ENCODE measurements at regions not wholly inside any gene's neighbourhood (a gene's known extent, or its start where the extent isn't known, plus 50 kb on each side); places are given as distances from the start of the nearest gene placed in this dataset.

DNA sequence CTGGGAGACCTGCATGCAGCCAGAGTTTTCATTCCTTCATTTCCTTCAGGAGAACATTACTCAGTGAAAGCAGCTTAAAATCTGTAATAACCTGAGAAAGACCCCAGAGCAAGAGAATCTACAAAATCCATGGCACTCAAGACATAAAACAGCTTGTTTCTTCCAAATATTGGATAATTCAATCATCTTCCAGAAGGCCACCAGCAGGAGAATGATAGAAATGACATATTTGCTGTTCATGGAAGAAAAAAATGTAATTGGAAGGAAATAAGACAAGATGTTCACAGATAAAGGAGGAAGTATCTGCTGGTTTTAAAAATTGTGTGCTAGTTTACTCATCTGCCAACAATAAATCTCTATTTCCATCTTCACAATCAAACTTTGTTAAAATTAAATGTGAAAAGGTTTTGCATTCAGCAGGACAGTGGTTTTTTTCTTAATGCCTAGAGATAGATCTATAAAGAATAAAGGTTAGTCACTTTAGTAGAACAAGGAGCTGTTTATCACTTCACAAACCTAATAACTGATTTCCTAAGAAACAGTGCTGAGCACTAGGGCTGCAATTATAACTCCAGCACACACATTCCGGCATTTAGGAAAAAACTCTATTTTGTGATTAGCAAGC, 530.8 kb downstream of the NSUN3 start:
- DNase-seq (ENCODE audit: low spot score): no peak
- 97% methylated on average over 1 of the region's 1 CpG for WGBS (ENCODE audit: low lambda C conversion rate, missing lambda C conversion rate)
- no peak overlapping the region for H3K4me3 ChIP-seq
- no peaks in the 10 kb centered on the region for H3K79me2 ChIP-seq
- H3K9me2 ChIP-seq (replicated peaks; ENCODE audit: insufficient read depth): no peaks in the 10 kb centered on the region
- H3K9me3 ChIP-seq (ENCODE audit: low read depth): no peaks in the 10 kb centered on the region
- H4K20me1 ChIP-seq (ENCODE audit: insufficient read depth, poor library complexity, severe bottlenecking): no peaks in the 10 kb centered on the region
- H3K4me1 ChIP-seq (ENCODE audit: insufficient read depth): no peaks in the 10 kb centered on the region
- H3K27me3 ChIP-seq: no peaks in the 10 kb centered on the region
- H3K36me3 ChIP-seq (replicated peaks; ENCODE audit: insufficient read depth, low read depth): no peaks in the 10 kb centered on the region
- H3K27ac ChIP-seq: no peak overlapping the region
- no peak overlapping the region for H3K4me2 ChIP-seq
- no peak overlapping the region for H2AFZ ChIP-seq
- TF ChIP-seq EZH2 (IDR thresholded peaks at IDR 0.05; ENCODE audit: borderline replicate concordance) (no peak), EZH2phosphoT487 (IDR thresholded peaks at IDR 0.05; ENCODE audit: low read depth, severe bottlenecking, unreplicated experiment) (no peak)
- TF ChIP-seq, protein P1, sequence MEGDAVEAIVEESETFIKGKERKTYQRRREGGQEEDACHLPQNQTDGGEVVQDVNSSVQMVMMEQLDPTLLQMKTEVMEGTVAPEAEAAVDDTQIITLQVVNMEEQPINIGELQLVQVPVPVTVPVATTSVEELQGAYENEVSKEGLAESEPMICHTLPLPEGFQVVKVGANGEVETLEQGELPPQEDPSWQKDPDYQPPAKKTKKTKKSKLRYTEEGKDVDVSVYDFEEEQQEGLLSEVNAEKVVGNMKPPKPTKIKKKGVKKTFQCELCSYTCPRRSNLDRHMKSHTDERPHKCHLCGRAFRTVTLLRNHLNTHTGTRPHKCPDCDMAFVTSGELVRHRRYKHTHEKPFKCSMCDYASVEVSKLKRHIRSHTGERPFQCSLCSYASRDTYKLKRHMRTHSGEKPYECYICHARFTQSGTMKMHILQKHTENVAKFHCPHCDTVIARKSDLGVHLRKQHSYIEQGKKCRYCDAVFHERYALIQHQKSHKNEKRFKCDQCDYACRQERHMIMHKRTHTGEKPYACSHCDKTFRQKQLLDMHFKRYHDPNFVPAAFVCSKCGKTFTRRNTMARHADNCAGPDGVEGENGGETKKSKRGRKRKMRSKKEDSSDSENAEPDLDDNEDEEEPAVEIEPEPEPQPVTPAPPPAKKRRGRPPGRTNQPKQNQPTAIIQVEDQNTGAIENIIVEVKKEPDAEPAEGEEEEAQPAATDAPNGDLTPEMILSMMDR (IDR thresholded peaks at IDR 0.05; ENCODE audit: poor library complexity): no peak

DNA sequence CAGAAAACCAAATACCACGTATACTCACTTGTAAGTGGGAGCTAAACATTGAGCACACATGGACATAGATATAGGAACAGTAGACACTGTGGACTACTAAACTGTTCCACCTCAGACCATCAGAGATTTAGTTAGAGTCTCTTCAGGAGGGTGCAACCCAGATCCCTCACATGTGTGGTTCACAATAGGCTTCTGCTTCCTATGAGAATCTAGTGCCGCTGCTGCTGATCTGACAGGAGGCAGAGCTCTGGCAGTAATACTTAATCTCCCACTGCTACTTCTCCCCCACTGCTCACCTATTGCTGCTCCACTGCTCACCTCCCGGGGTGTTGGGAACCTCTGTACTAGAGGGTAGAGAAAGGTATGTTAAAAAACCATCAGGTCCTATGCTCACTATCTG, 533.3 kb downstream of the NSUN3 start:
- Histone ChIP-seq H3K27ac (no peak overlapping the region), H3K9me2 (replicated peaks; ENCODE audit: insufficient read depth) (no peaks in the 10 kb centered on the region), H3K79me2 (no peaks in the 10 kb centered on the region), H4K20me1 (ENCODE audit: insufficient read depth, poor library complexity, severe bottlenecking) (no peaks in the 10 kb centered on the region), H3K4me3 (no peak overlapping the region), H3K9me3 (ENCODE audit: low read depth) (no peaks in the 10 kb centered on the region), H3K4me2 (no peak overlapping the region), H3K4me1 (ENCODE audit: insufficient read depth) (no peaks in the 10 kb centered on the region), H3K27me3 (no peaks in the 10 kb centered on the region), H2AFZ (no peak overlapping the region), H3K36me3 (replicated peaks; ENCODE audit: insufficient read depth, low read depth) (no peaks in the 10 kb centered on the region)
- TF ChIP-seq, protein P1 (IDR thresholded peaks at IDR 0.05; ENCODE audit: poor library complexity): no peak
- TF ChIP-seq EZH2 (IDR thresholded peaks at IDR 0.05; ENCODE audit: borderline replicate concordance) (no peak), EZH2phosphoT487 (IDR thresholded peaks at IDR 0.05; ENCODE audit: low read depth, severe bottlenecking, unreplicated experiment) (no peak)
- no peak for DNase-seq (ENCODE audit: low spot score)
- WGBS (ENCODE audit: low lambda C conversion rate, missing lambda C conversion rate): 80% methylated on average over 3 of the region's 3 CpGs

- Histone ChIP-seq H3K27me3 (no peaks in the 10 kb centered on the region), H3K27ac (no peak overlapping the region), H3K36me3 (replicated peaks; ENCODE audit: insufficient read depth, low read depth) (no peaks in the 10 kb centered on the region), H3K4me1 (ENCODE audit: insufficient read depth) (no peaks in the 10 kb centered on the region), H3K79me2 (no peaks in the 10 kb centered on the region), H3K9me3 (ENCODE audit: low read depth) (no peaks in the 10 kb centered on the region), H3K4me2 (no peak overlapping the region), H4K20me1 (ENCODE audit: insufficient read depth, poor library complexity, severe bottlenecking) (no peaks in the 10 kb centered on the region), H3K4me3 (no peak overlapping the region), H3K9me2 (replicated peaks; ENCODE audit: insufficient read depth) (no peaks in the 10 kb centered on the region), H2AFZ (no peak overlapping the region)
- no peak for TF ChIP-seq EZH2 (IDR thresholded peaks at IDR 0.05; ENCODE audit: borderline replicate concordance)
- TF ChIP-seq, protein P1 (IDR thresholded peaks at IDR 0.05; ENCODE audit: poor library complexity): no peak
- TF ChIP-seq EZH2phosphoT487 (IDR thresholded peaks at IDR 0.05; ENCODE audit: low read depth, severe bottlenecking, unreplicated experiment): no peak
- DNase-seq (ENCODE audit: low spot score): no peak
- 55% methylated on average over 4 of the region's 4 CpGs for WGBS (ENCODE audit: low lambda C conversion rate, missing lambda C conversion rate)
These were observed 534.2 kb downstream of the NSUN3 start for GRCh38 chr3:94596887-94597566.
